GM23338 (cell line): ENCODE measurements at regions not wholly inside any gene's neighbourhood (a gene's known extent, or its start where the extent isn't known, plus 50 kb on each side); places are given as distances from the start of the nearest gene placed in this dataset.

Source experiments
- ATAC-seq: fragments of 200-7000 bp; cut with Tn5 transposase; 3 replicates; pipeline ENCODE4 v1.9.1; 2020
- DNase-seq: peaks from one replicate; pipeline ENCODE4 v3.0.0-alpha.2; 2015; ENCODE audit warnings: low spot score
- H2AFZ ChIP-seq: fragments of 200-600 bp; sonication (generic); 2 replicates; pipeline ENCODE4 v1.8.0; 2016; ENCODE audit warnings: antibody characterized with exemption, mild to moderate bottlenecking, moderate library complexity
- H3F3A ChIP-seq: fragments of 200-600 bp; sonication (generic); replicated peaks from 2 replicates; pipeline ENCODE4 v1.8.0; 2017; ENCODE audit warnings: antibody characterized with exemption, mixed run types, low read depth
- H3K27ac ChIP-seq: fragments of 200-600 bp; sonication (generic); 2 replicates; pipeline ENCODE4 v1.6.1; 2016; ENCODE audit warnings: low read depth
- H3K27me3 ChIP-seq: fragments of 200-600 bp; sonication (generic); 2 replicates; pipeline ENCODE4 v1.8.0; 2016; ENCODE audit warnings: mild to moderate bottlenecking, mixed run types, moderate library complexity; ENCODE audit not compliant: insufficient read depth
- H3K36me3 ChIP-seq: fragments of 200-600 bp; sonication (generic); 2 replicates; pipeline ENCODE4 v1.8.0; 2016; ENCODE audit warnings: mild to moderate bottlenecking; ENCODE audit not compliant: insufficient read depth
- H3K4me1 ChIP-seq: fragments of 200-600 bp; sonication (generic); 2 replicates; pipeline ENCODE4 v1.8.0; 2016; ENCODE audit warnings: mild to moderate bottlenecking, moderate library complexity; ENCODE audit not compliant: insufficient read depth
- H3K4me2 ChIP-seq: fragments of 200-600 bp; sonication (generic); 2 replicates; pipeline ENCODE4 v1.7.1; 2017; ENCODE audit warnings: mixed run types
- H3K4me3 ChIP-seq: fragments of 200-600 bp; sonication (generic); 2 replicates; pipeline ENCODE4 v1.6.1; 2016; ENCODE audit warnings: mixed run types
- H3K79me2 ChIP-seq: fragments of 200-600 bp; sonication (generic); replicated peaks from 2 replicates; pipeline ENCODE4 v1.8.0; 2017; ENCODE audit warnings: mild to moderate bottlenecking; ENCODE audit not compliant: insufficient read depth
- H3K9me2 ChIP-seq: fragments of 200-600 bp; sonication (generic); 2 replicates; pipeline ENCODE4 v1.8.0; 2017; ENCODE audit not compliant: insufficient read depth
- H4K20me1 ChIP-seq: fragments of 200-600 bp; sonication (generic); replicated peaks from 2 replicates; pipeline ENCODE4 v1.8.0; 2017; ENCODE audit warnings: mild to moderate bottlenecking; ENCODE audit not compliant: insufficient read depth
- H3K27ac Mint-ChIP-seq: 2 replicates; pipeline ENCODE4 v1.8.0; 2020; ENCODE audit warnings: inconsistent platforms, mild to moderate bottlenecking, moderate library complexity, mixed read lengths
- H3K27me3 Mint-ChIP-seq: 3 replicates; pipeline ENCODE4 v1.8.0; 2022; ENCODE audit warnings: low read depth, mild to moderate bottlenecking, moderate library complexity, mixed read lengths, inconsistent platforms; ENCODE audit not compliant: insufficient read depth, poor library complexity
- H3K36me3 Mint-ChIP-seq: 3 replicates; pipeline ENCODE4 v1.8.0; 2021; ENCODE audit warnings: low read depth, mild to moderate bottlenecking, inconsistent platforms, moderate library complexity, mixed read lengths
- H3K4me1 Mint-ChIP-seq: 3 replicates; pipeline ENCODE4 v1.8.0; 2020; ENCODE audit warnings: mild to moderate bottlenecking, inconsistent platforms, mixed read lengths
- H3K4me3 Mint-ChIP-seq: 3 replicates; pipeline ENCODE4 v1.8.0; 2021; ENCODE audit warnings: moderate library complexity, mild to moderate bottlenecking, inconsistent platforms, mixed read lengths
- H3K9me3 Mint-ChIP-seq: 3 replicates; pipeline ENCODE4 v1.8.0; 2020; ENCODE audit warnings: moderate library complexity, mild to moderate bottlenecking, inconsistent platforms, mixed read lengths
- CREB1 ChIP-seq: fragments of 250-450 bp; sonication (Bioruptor Pico); IDR thresholded peaks from 2 replicates; pipeline ENCODE4 v1.5.0; 2020; ENCODE audit warnings: low read depth, mild to moderate bottlenecking, moderate library complexity
- EZH2 ChIP-seq: fragments of 200-600 bp; sonication (generic); IDR thresholded peaks from one replicate; pipeline ENCODE4 v1.8.0; 2017; ENCODE audit warnings: antibody characterized with exemption, mild to moderate bottlenecking, low read depth; ENCODE audit not compliant: unreplicated experiment
- EZH2phosphoT487 ChIP-seq: fragments of 200-600 bp; sonication (generic); IDR thresholded peaks from one replicate; pipeline ENCODE4 v1.8.1; 2018; ENCODE audit warnings: antibody characterized with exemption; ENCODE audit not compliant: unreplicated experiment
- JUNB ChIP-seq: IDR thresholded peaks from one replicate; pipeline ENCODE4 v1.6.1; 2016; ENCODE audit warnings: antibody characterized with exemption; ENCODE audit not compliant: unreplicated experiment
- NANOG ChIP-seq: IDR thresholded peaks from 2 replicates; pipeline ENCODE4 v1.6.1; 2016; ENCODE audit warnings: antibody characterized with exemption, borderline replicate concordance
- POLR2AphosphoS5 ChIP-seq: IDR thresholded peaks from 2 replicates; pipeline ENCODE4 v1.6.1; 2016; ENCODE audit warnings: antibody characterized with exemption, low read depth
- ZNF114 ChIP-seq: fragments of 250-450 bp; sonication (Bioruptor Pico); IDR thresholded peaks from 2 replicates; pipeline ENCODE4 v1.5.0; 2020; ENCODE audit warnings: mild to moderate bottlenecking, moderate library complexity
- ZNF331 ChIP-seq: fragments of 250-450 bp; sonication (Bioruptor Pico); IDR thresholded peaks from 2 replicates; pipeline ENCODE4 v1.5.0; 2020; ENCODE audit warnings: low read depth, mild to moderate bottlenecking, moderate library complexity
- TF ChIP-seq, protein P1 (sequence below): IDR thresholded peaks from 2 replicates; pipeline ENCODE4 v1.6.1; 2016; ENCODE audit warnings: antibody characterized with exemption
- TF ChIP-seq, protein P2 (sequence below): fragments of 250-450 bp; sonication (Bioruptor Pico); IDR thresholded peaks from 2 replicates; pipeline ENCODE4 v1.5.0; 2020; ENCODE audit warnings: mild to moderate bottlenecking, moderate library complexity
- TF ChIP-seq, protein P3 (sequence below), 2 experiments: fragments of 200-600 bp in 1 of 2; sonication (generic) in 1 of 2; conservative IDR thresholded peaks; 2 replicates each; pipeline versions ENCODE4 v1.5.1 to v1.6.1; 2016 to 2017; ENCODE audit warnings: antibody characterized with exemption in 2 of 2, low read depth in 2 of 2, mild to moderate bottlenecking in 2 of 2, moderate library complexity in 1 of 2

DNA sequence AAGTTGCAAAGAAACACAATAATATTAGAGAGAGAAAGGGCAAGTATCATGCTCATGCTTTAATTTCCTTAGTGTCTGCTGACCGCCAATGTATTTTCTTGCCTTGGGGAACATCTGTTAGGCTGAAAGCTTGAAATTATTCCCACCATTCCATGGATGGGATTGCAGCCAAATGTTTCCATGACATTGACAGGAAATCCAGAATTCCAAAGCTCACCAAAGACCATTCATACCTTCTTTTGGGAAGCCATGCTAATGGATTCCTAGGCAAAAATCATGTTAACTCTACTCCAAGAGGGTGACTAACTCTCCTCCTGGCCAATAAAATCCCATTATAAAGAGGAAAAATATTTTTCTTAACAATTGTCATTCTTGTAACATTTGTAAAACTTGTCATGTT lies 661.4 kb upstream of the FAT3 start:
- TF ChIP-seq CREB1 (CRISPR knock-in tag), result no peak
- no peak for TF ChIP-seq ZNF114
- TF ChIP-seq, protein P1, sequence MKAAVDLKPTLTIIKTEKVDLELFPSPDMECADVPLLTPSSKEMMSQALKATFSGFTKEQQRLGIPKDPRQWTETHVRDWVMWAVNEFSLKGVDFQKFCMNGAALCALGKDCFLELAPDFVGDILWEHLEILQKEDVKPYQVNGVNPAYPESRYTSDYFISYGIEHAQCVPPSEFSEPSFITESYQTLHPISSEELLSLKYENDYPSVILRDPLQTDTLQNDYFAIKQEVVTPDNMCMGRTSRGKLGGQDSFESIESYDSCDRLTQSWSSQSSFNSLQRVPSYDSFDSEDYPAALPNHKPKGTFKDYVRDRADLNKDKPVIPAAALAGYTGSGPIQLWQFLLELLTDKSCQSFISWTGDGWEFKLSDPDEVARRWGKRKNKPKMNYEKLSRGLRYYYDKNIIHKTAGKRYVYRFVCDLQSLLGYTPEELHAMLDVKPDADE, result no peak
- no peak for TF ChIP-seq POLR2AphosphoS5
- Histone ChIP-seq H3K27me3 (no peaks in the 10 kb centered on the region), H3K79me2 (no peaks in the 10 kb centered on the region), H3K4me1 (no peaks in the 10 kb centered on the region), H3K9me2 (no peaks in the 10 kb centered on the region), H2AFZ (no peak overlapping the region), H3K36me3 (no peaks in the 10 kb centered on the region), H3F3A (no peaks in the 10 kb centered on the region), H3K4me3 (no peak overlapping the region), H3K27ac (no peak overlapping the region), H4K20me1 (no peaks in the 10 kb centered on the region), H3K4me2 (no peak overlapping the region)
- no peaks in the 10 kb centered on the region for H3K36me3 Mint-ChIP-seq
- DNase-seq, result no peak
- ATAC-seq, result no peak
- no peak overlapping the region for H3K4me3 Mint-ChIP-seq
- no peak overlapping the region for H3K27ac Mint-ChIP-seq
- no peaks in the 10 kb centered on the region for H3K4me1 Mint-ChIP-seq
- no peaks in the 10 kb centered on the region for H3K27me3 Mint-ChIP-seq
- H3K9me3 Mint-ChIP-seq, result no peaks in the 10 kb centered on the region

DNA sequence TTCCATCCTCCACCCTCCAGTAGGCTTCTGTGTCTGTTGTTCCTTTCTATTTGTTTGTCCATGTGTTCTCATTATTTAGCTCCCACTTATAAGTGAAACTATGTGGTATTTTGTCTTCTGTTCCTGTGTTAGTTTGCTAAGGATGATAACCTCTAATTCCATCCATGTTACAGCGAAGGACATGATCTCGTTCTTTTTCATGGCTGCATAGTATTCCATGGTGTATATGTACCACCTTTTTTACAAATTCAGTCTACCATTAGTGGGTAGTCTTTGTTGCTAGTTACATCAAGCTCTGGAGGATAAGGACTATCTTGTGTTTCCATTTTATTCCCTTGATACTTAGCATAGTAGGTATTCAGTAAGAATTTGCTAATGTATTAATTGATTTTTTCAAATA lies 664.2 kb upstream of the FAT3 start:
- H3K4me1 ChIP-seq, result no peaks in the 10 kb centered on the region
- no peak for ATAC-seq
- no peaks in the 10 kb centered on the region for H3K27me3 ChIP-seq
- no peak overlapping the region for H2AFZ ChIP-seq
- no peak overlapping the region for H3K4me3 Mint-ChIP-seq
- no peaks in the 10 kb centered on the region for H3K36me3 Mint-ChIP-seq
- no peaks in the 10 kb centered on the region for H3K9me3 Mint-ChIP-seq
- no peak overlapping the region for H3K27ac ChIP-seq
- H3K27me3 Mint-ChIP-seq, result no peaks in the 10 kb centered on the region
- no peak overlapping the region for H3K4me2 ChIP-seq
- H3K36me3 ChIP-seq, result no peaks in the 10 kb centered on the region
- H4K20me1 ChIP-seq, result no peaks in the 10 kb centered on the region
- H3K9me2 ChIP-seq, result no peaks in the 10 kb centered on the region
- peaks cover 4% of the 10 kb centered on the region; the same call in 1 of the 3 replicates for H3K4me1 Mint-ChIP-seq
- H3K27ac Mint-ChIP-seq, result no peak overlapping the region
- DNase-seq, result no peak
- H3F3A ChIP-seq, result no peaks in the 10 kb centered on the region
- H3K79me2 ChIP-seq, result no peaks in the 10 kb centered on the region
- H3K4me3 ChIP-seq, result no peak overlapping the region
- no peak for TF ChIP-seq JUNB
- TF ChIP-seq ZNF114, result no peak
- no peak for TF ChIP-seq POLR2AphosphoS5
- TF ChIP-seq ZNF331 (CRISPR knock-in tag), result no peak
- TF ChIP-seq EZH2, result no peak
- TF ChIP-seq, protein P2, sequence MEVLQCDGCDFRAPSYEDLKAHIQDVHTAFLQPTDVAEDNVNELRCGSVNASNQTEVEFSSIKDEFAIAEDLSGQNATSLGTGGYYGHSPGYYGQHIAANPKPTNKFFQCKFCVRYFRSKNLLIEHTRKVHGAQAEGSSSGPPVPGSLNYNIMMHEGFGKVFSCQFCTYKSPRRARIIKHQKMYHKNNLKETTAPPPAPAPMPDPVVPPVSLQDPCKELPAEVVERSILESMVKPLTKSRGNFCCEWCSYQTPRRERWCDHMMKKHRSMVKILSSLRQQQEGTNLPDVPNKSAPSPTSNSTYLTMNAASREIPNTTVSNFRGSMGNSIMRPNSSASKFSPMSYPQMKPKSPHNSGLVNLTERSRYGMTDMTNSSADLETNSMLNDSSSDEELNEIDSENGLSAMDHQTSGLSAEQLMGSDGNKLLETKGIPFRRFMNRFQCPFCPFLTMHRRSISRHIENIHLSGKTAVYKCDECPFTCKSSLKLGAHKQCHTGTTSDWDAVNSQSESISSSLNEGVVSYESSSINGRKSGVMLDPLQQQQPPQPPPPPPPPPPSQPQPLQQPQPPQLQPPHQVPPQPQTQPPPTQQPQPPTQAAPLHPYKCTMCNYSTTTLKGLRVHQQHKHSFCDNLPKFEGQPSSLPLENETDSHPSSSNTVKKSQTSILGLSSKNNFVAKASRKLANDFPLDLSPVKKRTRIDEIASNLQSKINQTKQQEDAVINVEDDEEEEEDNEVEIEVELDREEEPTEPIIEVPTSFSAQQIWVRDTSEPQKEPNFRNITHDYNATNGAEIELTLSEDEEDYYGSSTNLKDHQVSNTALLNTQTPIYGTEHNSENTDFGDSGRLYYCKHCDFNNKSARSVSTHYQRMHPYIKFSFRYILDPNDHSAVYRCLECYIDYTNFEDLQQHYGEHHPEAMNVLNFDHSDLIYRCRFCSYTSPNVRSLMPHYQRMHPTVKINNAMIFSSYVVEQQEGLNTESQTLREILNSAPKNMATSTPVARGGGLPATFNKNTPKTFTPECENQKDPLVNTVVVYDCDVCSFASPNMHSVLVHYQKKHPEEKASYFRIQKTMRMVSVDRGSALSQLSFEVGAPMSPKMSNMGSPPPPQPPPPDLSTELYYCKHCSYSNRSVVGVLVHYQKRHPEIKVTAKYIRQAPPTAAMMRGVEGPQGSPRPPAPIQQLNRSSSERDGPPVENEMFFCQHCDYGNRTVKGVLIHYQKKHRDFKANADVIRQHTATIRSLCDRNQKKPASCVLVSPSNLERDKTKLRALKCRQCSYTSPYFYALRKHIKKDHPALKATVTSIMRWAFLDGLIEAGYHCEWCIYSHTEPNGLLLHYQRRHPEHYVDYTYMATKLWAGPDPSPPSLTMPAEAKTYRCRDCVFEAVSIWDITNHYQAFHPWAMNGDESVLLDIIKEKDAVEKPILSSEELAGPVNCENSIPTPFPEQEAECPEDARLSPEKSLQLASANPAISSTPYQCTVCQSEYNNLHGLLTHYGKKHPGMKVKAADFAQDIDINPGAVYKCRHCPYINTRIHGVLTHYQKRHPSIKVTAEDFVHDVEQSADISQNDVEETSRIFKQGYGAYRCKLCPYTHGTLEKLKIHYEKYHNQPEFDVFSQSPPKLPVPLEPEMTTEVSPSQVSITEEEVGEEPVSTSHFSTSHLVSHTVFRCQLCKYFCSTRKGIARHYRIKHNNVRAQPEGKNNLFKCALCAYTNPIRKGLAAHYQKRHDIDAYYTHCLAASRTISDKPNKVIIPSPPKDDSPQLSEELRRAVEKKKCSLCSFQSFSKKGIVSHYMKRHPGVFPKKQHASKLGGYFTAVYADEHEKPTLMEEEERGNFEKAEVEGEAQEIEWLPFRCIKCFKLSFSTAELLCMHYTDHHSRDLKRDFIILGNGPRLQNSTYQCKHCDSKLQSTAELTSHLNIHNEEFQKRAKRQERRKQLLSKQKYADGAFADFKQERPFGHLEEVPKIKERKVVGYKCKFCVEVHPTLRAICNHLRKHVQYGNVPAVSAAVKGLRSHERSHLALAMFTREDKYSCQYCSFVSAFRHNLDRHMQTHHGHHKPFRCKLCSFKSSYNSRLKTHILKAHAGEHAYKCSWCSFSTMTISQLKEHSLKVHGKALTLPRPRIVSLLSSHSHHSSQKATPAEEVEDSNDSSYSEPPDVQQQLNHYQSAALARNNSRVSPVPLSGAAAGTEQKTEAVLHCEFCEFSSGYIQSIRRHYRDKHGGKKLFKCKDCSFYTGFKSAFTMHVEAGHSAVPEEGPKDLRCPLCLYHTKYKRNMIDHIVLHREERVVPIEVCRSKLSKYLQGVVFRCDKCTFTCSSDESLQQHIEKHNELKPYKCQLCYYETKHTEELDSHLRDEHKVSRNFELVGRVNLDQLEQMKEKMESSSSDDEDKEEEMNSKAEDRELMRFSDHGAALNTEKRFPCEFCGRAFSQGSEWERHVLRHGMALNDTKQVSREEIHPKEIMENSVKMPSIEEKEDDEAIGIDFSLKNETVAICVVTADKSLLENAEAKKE (CRISPR knock-in tag), result no peak
- no peak for TF ChIP-seq EZH2phosphoT487
- TF ChIP-seq, protein P3, sequence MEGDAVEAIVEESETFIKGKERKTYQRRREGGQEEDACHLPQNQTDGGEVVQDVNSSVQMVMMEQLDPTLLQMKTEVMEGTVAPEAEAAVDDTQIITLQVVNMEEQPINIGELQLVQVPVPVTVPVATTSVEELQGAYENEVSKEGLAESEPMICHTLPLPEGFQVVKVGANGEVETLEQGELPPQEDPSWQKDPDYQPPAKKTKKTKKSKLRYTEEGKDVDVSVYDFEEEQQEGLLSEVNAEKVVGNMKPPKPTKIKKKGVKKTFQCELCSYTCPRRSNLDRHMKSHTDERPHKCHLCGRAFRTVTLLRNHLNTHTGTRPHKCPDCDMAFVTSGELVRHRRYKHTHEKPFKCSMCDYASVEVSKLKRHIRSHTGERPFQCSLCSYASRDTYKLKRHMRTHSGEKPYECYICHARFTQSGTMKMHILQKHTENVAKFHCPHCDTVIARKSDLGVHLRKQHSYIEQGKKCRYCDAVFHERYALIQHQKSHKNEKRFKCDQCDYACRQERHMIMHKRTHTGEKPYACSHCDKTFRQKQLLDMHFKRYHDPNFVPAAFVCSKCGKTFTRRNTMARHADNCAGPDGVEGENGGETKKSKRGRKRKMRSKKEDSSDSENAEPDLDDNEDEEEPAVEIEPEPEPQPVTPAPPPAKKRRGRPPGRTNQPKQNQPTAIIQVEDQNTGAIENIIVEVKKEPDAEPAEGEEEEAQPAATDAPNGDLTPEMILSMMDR (conservative IDR thresholded peaks at IDR 0.05; ENCODE audit: low read depth in 2 of 2), result no peak
- TF ChIP-seq, protein P1, result no peak
- no peak for TF ChIP-seq CREB1 (CRISPR knock-in tag)
- TF ChIP-seq NANOG, result no peak
